ENCODE measurements at regions not wholly inside any gene's neighbourhood (a gene's known extent, or its start where the extent isn't known, plus 50 kb on each side); places are given as distances from the start of the nearest gene placed in this dataset.
A peak's percentile ranks its signal among the peaks of the same experiment; 100 is the strongest.
"Not testable (repeated sequence)": the region's sequence is repeated elsewhere in the genome, so short reads cannot be mapped to it uniquely, and the experiment has no call there.

DNA sequence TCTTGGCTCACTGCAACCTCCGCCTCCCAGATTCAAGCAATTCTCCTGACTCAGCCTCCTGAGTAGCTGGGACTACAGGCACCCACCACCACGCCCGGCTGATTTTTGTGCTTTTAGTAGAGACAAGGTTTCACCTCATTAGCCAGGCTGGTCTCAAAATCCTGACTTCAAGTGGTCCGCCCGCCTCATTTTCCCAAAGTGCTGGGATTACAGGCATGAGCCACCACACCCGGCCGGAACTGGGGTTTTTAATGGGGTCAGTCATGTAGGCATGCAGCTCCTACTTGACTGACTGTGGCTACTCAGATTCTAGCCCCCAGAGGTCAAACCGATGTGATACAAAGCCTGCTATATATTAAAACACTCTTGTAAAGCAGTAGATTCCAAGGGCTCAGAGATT is 631.7 kb downstream of the MAT2B start:
- FAIRE-seq, result no peak

- FAIRE-seq, result no peak
These were observed 634.0 kb downstream of the MAT2B start for GRCh38 chr5:164139423-164139822.

- no peak for FAIRE-seq
These were observed 640.0 kb downstream of the MAT2B start for GRCh38 chr5:164145458-164145857.

- FAIRE-seq, result no peak
These were observed 640.8 kb downstream of the MAT2B start for GRCh38 chr5:164146223-164146622.

GRCh38 chr5:164148292-164148691 is 642.9 kb downstream of the MAT2B start:
- no peak for FAIRE-seq

- not testable (repeated sequence) for FAIRE-seq
These were observed 647.1 kb downstream of the MAT2B start for GRCh38 chr5:164152539-164152938.

DNA sequence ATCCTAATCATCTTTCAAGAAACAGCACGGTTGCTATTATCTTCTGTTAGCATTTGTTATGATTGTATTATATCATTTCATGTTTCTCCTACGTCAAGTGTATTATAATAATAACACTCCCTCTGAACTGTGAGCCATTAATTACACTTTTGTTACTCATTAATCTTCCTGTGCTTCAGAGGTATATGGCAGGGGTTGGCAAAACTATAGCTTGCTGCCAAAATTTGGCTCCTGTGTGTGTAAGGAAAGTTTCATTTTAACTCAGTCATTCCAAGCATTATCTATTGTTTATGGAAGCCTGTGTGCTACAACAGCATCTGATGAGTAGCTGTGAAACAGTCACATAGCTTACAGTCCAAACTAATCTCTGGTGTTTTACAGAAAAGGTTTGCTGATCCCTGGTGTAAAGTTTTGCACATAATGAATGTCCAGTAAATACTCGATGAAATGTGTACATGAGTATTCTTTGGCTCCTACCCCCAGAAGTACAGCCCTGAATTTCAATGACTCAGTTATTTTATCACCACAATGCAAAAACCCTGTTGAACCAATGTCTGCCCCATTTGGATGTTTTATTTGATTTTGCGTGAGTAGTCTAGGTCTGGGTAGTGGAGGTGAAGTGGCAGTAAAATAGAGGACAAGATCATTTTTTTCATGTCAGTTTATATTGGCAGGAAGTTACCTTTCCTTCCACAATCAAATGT is 648.2 kb downstream of the MAT2B start:
- no peak for FAIRE-seq

- no peak for FAIRE-seq
These were observed 665.4 kb downstream of the MAT2B start for GRCh38 chr5:164170814-164171213.

DNA sequence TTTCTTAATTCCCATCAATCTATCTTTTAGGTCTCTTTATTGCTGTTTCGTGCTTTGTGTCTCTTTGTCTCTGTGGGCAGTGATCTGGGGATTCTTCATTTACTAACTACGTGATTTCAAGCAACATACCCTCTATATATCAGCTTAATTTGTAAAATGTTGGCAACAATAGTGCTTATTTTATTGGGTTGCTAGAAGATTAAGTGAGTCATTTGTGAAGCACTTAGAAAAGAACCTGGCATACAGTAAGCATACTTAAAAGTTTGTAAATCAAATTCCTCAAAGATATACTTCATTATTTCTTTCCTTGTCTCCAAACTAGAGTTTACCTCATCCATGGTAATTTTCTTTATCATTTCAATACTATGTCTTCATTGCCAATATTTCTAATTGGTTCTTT is 669.7 kb downstream of the MAT2B start:
- FAIRE-seq, result no peak

DNA sequence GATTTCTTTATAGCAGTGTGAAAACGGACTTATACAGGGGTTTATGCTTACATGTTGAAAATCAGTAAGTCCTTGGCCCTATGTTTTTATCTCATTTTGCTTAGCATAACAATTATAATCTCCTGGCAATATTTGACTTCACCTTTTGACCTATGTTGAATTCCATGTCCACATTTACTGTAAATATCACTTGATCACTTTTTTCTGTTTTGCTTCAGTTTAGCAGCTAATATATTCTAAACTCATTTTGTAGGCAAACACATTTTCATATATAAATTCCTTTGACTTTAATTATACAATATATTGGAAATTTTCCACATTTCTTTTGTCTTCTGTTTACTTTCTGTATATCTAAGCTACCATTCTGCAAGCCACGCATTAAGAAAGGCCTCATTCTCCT is 674.0 kb downstream of the MAT2B start:
- no peak for FAIRE-seq

GRCh38 chr5:164181604-164182003 is 676.2 kb downstream of the MAT2B start:
- no peak for FAIRE-seq

GRCh38 chr5:164184158-164184557 is 678.7 kb downstream of the MAT2B start:
- no peak for FAIRE-seq

DNA sequence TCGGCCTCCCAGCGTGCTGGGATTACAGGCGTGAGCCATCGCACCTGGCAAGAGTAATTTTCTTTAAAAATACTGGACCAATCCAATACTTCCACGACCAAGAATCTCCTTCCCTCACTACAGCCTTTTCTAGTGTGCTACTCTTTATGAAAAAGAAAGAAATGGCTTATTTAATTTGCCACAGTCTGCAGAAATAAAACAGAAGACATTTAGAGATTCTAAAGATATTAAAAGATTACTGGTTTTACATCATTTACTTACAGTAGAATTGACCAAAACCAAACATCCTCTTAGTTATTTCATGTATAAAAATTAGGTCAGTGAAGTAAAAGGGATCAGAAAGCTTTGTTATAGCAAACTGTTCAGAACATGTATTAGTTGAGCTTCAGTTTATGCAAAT is 679.6 kb downstream of the MAT2B start:
- FAIRE-seq, result no peak

DNA sequence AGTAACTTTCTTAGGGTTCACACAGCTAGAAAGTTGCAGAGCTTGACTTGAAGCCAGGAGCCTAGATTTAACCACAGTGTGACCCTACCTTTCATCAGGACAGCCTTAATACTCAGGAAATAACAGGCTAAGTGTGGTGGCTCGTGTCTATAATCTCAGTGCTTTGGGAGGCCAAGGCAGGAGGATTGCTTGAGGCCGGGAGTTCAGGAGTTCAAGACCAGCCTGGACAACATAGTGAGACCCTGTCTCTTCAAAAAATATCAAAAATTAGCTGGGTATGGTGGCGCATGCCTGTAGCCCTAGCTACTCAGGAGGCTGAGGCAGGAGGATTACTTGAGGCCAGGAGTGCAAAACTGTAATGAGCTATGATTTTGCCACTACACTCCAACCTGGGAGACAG is 681.1 kb downstream of the MAT2B start:
- no peak for FAIRE-seq

DNA sequence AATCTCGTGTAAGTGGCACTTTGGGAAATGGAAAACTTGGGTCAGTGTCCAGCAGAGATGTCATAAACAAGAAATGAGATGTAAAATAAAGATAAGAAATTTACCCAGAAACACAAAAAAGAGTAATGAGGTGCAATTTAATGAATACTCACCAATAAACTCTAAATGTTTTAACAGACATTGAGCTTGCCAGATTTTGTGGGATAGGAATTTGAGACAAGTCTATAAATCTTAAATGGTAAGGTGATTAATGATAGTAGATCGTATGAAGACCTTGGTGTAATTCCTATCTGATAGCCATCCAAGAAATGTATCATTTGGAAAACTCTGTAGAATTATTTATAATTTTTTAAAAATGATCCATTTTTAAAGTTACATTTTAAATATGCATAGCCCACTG is 682.4 kb downstream of the MAT2B start:
- FAIRE-seq, result no peak

DNA sequence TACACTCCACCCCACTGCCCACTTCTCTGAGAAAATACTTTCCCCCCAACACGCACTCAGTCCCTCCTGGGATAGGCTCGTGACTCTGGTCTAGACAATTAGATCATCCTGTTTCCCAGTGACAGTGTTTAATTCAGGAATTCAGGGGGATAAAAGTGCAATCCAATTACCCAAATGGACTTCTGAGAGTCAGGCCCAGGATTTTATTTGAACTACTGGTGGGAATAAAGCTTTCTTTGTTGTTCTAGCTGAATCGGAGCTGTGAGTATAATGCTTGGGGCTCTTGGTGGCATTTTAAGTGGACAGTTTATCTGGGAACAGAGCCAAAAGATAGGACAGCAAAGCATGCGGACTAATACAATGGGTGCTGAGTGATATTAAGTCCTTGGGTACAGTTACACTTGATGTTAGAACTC is 683.3 kb downstream of the MAT2B start:
- no peak for FAIRE-seq

GRCh38 chr5:164191240-164191639 is 685.8 kb downstream of the MAT2B start:
- FAIRE-seq, result no peak

- no peak for FAIRE-seq
These were observed 696.9 kb downstream of the MAT2B start for GRCh38 chr5:164202338-164202737.

- FAIRE-seq, result no peak
These were observed 698.3 kb downstream of the MAT2B start for GRCh38 chr5:164203581-164204225.

- FAIRE-seq, result no peak
These were observed 699.0 kb downstream of the MAT2B start for GRCh38 chr5:164204338-164204946.

DNA sequence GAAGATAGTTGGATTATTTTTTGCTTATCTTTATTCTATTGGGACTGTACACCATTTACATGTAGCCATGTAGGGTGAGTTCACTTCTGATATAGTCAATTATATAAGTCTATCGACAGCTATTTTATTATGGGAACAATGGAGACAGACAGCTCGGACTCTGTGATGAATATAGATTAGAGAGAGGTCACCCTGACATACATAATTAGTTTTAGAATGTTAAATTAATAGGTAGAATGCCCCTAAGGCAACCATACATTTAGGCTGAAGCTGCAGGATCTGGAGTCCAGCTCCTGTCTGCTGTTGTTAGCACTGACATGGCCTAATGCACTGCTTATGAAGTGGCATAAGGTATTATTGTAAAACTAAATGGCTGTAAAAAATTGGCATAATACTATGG is 700.8 kb downstream of the MAT2B start:
- no peak for FAIRE-seq

GRCh38 chr5:164207646-164208045 is 702.2 kb downstream of the MAT2B start:
- FAIRE-seq, result no peak

- peak; percentile 93 for FAIRE-seq
These were observed 705.1 kb downstream of the MAT2B start for GRCh38 chr5:164210491-164210890.

GRCh38 chr5:164214698-164215097 is 709.3 kb downstream of the MAT2B start:
- no peak for FAIRE-seq
